NB4 (cell line): ENCODE measurements at regions not wholly inside any gene's neighbourhood (a gene's known extent, or its start where the extent isn't known, plus 50 kb on each side); places are given as distances from the start of the nearest gene placed in this dataset.

ENCODE experiments used
- MYC ChIP-seq: IDR thresholded peaks from 2 replicates; pipeline ENCODE4 v1.6.1; 2011; ENCODE audit warnings: low read depth, low read length
- TF ChIP-seq, protein P1 (sequence below): IDR thresholded peaks from one replicate; pipeline ENCODE4 v1.5.1; 2012; ENCODE audit warnings: low read depth, low read length

DNA sequence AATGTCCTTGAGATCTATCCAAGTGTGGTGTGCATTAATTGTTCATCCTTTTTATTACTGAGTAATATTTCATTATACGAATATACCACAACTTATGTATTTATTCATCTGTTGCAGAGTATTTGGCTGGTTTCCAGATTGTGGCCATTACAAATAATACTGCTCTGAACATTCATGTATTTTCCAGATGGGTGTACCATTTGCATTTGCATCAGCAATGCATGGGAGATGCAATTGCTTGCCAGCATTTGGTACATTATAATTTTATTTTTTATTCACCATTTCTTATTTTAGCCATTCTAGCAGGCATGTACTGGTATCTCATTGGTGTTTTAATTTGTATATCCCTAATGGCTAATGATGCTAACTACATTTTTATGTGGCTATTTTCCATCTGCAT lies 162.4 kb downstream of the SCG2 start:
- TF ChIP-seq, protein P1, sequence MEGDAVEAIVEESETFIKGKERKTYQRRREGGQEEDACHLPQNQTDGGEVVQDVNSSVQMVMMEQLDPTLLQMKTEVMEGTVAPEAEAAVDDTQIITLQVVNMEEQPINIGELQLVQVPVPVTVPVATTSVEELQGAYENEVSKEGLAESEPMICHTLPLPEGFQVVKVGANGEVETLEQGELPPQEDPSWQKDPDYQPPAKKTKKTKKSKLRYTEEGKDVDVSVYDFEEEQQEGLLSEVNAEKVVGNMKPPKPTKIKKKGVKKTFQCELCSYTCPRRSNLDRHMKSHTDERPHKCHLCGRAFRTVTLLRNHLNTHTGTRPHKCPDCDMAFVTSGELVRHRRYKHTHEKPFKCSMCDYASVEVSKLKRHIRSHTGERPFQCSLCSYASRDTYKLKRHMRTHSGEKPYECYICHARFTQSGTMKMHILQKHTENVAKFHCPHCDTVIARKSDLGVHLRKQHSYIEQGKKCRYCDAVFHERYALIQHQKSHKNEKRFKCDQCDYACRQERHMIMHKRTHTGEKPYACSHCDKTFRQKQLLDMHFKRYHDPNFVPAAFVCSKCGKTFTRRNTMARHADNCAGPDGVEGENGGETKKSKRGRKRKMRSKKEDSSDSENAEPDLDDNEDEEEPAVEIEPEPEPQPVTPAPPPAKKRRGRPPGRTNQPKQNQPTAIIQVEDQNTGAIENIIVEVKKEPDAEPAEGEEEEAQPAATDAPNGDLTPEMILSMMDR: no peak
- TF ChIP-seq MYC: no peak
